22Rv1 (cell line): ENCODE measurements at regions not wholly inside any gene's neighbourhood (a gene's known extent, or its start where the extent isn't known, plus 50 kb on each side); places are given as distances from the start of the nearest gene placed in this dataset.

Experiments used
- H3K27ac ChIP-seq: fragments of 450-650 bp; 2 replicates; pipeline ENCODE4 v1.5.1; 2017
- CTCF ChIP-seq: fragments of 450-650 bp; IDR thresholded peaks from 2 replicates; pipeline ENCODE4 v1.5.1; 2017; ENCODE audit warnings: mild to moderate bottlenecking
- ZFX ChIP-seq: fragments of 450-650 bp; IDR thresholded peaks from 2 replicates; pipeline ENCODE4 v1.6.1; 2017; ENCODE audit warnings: antibody characterized with exemption, borderline replicate concordance

GRCh38 chr7:155874010-155874409, 61.7 kb upstream of the SHH start:
- no peak for TF ChIP-seq CTCF
- no peak for TF ChIP-seq ZFX
- H3K27ac ChIP-seq = no peak overlapping the region

DNA sequence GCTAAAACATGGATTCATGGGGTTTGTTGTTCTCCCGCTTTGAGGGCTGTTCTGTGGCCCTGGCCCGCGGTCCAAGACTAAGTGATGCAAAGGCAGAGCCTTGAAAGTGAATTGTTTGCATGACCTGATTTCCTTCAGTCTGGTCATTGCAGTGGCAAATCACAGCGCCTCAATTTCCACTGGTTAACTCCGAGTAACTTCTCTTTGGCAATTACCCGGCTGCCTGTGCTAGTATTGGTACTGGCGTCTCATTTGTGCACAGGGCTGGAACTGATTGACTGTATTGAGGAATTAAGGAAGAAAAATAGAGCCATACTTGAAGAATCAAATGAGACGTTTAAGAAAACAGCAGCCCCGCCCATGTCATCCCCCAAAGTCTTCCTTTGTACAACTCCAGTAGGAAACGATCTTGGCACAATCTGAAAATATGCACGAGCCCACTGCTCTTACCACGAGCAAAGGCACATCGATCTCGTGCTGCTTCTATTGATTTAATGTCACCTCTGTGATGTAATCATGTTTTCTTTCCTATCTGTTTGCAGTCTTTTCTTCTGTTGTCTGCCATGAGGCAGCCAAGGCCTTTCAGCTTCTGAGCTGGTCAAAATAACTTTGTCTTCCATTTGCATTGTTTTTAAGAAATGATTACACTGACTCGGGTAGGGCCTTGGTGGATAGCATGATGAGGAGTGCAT, 60.6 kb upstream of the SHH start:
- no peak for TF ChIP-seq CTCF
- TF ChIP-seq ZFX = no peak
- H3K27ac ChIP-seq = no peak overlapping the region

DNA sequence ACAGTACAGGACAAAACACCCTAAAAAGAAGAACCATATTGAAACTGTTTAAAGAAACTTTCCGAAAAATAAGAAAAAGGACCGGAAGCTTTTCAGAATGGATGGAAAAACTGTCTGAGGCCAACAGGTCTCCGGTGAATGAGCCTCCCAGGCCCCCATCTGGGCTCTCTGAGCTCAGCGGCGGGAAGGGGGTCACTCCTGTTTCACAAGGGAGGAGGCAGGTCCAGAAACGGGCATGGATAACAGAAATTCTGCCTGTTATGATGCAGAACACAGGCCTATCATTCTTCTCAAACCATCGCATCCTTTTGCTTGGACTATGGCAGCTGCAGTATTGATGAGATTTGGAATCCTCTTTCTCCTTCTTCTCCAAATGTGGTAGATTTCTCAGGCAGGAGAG, 58.9 kb upstream of the SHH start:
- no peak overlapping the region for H3K27ac ChIP-seq
- no peak for TF ChIP-seq ZFX

GRCh38 chr7:155870334-155871180, 58.3 kb upstream of the SHH start:
- no peak for TF ChIP-seq ZFX
- no peak for TF ChIP-seq CTCF
- H3K27ac ChIP-seq = no peak overlapping the region

GRCh38 chr7:155869784-155870076, 57.5 kb upstream of the SHH start:
- no peak for TF ChIP-seq CTCF
- no peak for TF ChIP-seq ZFX

GRCh38 chr7:155868955-155869783, 56.9 kb upstream of the SHH start:
- TF ChIP-seq CTCF = no peak
- no peak for TF ChIP-seq ZFX

More at GRCh38 chr7:155869784-155870076, 57.5 kb upstream of the SHH start:
- H3K27ac ChIP-seq = no peak overlapping the region

DNA sequence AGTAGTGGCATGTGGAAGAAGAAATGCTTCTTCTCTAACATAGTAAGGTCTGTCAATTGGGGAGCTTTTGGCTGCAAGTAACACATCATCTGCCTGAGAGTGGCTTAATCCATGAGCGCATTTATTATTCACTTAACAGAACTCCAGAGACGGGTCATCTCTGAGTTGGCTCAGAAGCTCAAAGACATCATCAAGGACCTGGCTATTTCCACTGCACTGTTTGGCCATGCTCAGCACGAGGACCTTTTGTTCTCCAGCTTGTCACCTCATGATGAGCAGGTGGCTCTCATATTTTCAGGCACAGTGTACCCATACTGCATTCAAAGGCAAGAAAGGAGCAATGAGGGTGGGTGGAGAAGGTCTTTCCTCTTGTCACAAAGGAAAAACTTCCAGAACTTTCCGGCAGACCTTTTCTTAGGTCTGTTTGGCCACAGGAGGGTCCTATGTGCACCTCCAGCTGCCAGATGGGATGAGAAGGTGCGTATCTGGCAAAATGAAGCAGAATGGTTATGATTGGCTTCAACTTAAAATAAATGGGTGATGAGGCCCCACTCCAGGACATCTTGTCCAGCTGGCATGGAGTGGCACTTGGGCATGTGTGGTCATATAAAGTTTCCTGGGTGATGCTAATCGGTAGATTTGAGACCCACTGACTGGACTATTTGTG, 55.6 kb upstream of the SHH start:
- TF ChIP-seq CTCF (no peak), ZFX (no peak)
- H3K27ac ChIP-seq = no peak overlapping the region

More at GRCh38 chr7:155868955-155869783, 56.9 kb upstream of the SHH start:
- H3K27ac ChIP-seq = no peak overlapping the region
